HG03135 (cell line): ENCODE measurements at regions not wholly inside any gene's neighbourhood (a gene's known extent, or its start where the extent isn't known, plus 50 kb on each side); places are given as distances from the start of the nearest gene placed in this dataset.
"Not testable (repeated sequence)": the region's sequence is repeated elsewhere in the genome, so short reads cannot be mapped to it uniquely, and the experiment has no call there.

Source experiments
- ATAC-seq: cut with Tn5 transposase; IDR thresholded peaks from one replicate; pipeline ENCODE4 v1.9.1; 2021; ENCODE audit warnings: mild to moderate bottlenecking, moderate library complexity; ENCODE audit not compliant: unreplicated experiment

DNA sequence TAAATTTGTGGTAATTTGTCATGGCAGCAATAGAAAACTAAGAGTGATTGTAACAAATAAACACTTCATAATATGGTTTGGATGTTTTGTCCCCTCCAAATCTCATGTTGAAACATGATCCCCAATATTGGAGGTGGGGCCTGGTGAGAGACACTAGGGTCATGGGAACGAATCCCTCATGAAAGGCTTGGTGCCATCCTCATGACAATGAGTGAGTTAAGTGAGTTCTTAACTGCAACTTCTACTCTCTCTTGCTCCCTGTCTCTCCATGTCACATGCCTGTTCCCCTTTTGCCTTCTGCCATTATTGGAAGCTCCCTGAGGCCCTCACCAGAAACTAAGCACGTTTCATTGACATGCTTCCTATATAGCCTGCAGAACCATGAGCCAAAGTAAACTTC, 1233.2 kb downstream of the OLFM4 start:
- no peak for ATAC-seq

DNA sequence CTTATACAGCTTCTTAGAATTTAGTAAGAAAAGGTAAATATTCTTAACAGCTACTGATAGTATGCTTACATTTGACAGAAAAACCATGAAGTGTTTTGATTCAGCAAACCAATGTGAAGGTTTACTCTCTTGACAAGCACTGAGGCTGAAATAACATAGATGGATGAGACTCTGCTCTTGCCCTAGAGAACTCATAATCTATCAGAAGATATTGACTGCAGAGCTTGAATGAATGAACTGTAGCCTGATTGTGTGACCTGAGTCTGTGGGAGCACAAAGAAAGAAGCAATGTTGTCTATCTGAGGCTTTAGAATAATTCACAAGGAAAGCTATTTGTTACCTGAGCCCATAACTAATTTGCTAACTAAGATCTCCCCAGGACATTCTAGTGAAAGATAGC, 1235.3 kb downstream of the OLFM4 start:
- no peak for ATAC-seq

DNA sequence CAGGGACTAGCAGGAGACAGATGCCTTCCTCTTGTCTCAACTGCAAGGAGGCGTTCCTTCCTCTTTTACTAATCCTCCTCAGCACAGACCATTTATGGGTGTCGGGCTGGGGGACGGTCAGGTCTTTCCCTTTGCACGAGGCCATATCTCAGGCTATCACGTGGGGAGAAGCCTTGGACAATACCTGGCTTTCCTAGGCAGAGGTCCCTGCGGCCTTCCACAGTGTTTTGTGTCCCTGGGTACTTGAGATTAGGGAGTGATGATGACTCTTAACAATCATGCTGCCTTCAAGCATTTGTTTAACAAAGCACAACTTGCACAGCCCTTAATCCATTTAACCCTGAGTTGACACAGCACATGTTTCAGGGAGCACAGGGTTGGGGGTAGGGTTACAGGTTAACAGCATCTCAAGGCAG, 1238.6 kb downstream of the OLFM4 start:
- not testable (repeated sequence) for ATAC-seq

GRCh38 chr13:54268013-54268695, 1239.5 kb downstream of the OLFM4 start:
- not testable (repeated sequence) for ATAC-seq

DNA sequence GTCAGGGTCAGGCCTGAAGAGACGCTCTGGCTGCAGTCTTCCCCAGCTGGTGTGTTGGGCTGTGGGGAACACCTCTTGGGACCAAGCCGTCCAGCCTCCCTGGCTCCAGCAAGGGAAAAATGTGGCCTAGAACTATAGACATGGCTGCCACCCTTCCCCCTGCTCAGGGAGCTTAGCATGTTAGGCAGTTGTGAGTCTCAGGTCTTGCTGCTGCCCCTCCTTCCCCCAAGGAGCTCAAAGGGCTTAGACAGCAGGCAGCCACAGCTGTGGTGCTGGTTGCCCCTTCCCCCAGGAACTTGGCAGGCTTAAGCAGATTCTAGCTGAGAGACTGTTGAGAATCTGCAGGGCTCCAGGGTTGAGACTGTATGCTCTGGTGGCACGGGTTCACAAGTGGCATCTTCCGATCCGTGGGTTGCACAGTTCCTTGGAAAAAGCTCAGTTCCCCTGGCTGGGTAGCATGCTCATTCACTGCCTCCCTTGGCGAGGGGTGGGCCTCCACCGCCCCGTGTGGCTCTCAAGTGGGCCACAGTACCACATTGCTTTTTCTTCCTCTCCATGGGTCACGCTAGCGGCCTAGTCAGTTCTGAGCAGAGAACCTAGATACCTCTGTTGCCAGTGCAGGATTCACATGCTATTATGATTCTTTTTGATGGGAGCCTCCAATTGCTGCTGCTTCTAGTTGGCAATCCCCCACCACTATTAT, 1258.6 kb downstream of the OLFM4 start:
- no peak for ATAC-seq

GRCh38 chr13:54301085-54301484, 1272.5 kb downstream of the OLFM4 start:
- ATAC-seq, result no peak

DNA sequence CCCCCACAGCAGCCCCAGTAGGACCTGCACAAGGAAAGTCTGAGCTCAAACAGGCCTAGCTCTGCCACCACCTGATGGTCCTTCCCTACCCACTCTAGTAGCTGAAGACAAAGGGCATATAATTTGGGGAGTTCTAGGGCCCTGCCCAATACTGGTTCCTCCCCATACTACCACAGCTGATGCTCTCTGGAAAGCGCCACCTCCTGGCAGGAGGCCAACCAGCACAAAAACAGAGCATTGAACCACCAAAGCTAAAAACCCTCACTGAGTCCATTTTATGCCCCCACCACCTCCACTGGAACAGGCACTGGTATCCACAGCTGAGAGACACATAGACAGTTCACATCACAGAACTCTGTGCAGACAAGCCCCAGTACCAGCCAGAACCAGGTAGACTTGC, 1276.8 kb downstream of the OLFM4 start:
- no peak for ATAC-seq

GRCh38 chr13:54312885-54313284, 1284.3 kb downstream of the OLFM4 start:
- ATAC-seq, result no peak

DNA sequence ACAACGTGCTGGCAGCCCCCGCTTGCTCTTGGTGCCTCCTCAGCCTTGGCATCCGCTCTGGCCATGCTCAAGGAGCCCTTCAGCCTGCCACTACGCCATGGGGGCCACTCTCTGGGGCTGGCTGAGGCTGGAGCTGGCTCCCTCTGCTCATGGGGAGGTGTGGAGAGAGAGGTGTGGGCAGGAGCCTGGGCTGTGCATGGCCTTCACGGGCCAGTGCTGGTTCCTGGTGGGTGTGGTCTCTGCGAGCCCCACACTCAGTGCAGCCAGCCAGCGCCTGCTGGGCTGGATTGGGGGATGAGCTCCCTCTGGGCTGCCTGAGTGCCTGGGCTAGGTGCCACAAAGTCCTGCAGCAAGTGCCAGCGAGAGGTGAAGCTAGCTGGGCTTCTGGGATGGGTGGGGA, 1289.1 kb downstream of the OLFM4 start:
- no peak for ATAC-seq

- no peak for ATAC-seq
These were observed 1308.9 kb downstream of the OLFM4 start for GRCh38 chr13:54337540-54337939.

DNA sequence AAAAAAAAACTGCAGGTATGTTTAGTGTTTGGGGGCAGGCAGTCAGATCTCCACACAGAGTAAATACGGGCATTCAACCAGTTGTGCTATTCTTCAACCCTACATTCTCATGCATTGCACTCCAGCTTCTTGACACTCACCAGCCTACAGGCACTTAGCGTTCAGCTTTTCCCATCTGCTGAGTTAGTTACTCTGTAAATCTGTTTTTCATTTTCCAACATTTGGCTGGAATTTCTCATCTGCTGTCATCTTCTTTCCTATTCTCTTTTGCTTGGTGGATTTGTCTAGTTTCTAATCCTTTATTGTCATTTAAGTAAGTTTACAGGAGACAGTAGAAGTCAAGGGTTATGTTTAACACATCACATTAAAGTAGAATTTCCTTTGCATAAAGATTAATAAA, 1318.9 kb downstream of the OLFM4 start:
- ATAC-seq, result no peak

- ATAC-seq, result no peak
These were observed 1327.6 kb downstream of the OLFM4 start for GRCh38 chr13:54356209-54356608.

DNA sequence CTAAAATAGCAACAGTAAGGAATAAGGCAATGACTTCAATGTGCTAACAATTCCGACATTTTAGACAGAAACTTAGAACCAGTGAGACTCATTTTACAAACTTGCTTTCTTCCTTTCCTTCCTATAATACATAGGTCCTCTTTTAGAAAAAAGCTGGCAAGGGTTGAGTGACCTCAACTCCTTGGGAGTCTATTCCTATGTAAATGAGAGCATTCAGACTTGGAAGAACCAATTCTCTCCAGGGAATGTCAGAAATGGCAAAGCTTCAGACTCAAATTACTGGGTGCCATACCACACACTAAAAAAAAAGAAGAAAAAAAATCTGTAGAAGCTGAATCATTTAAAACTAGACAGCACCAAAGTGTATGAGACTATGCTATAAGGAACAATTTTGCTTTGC, 1328.2 kb downstream of the OLFM4 start:
- ATAC-seq, result no peak

DNA sequence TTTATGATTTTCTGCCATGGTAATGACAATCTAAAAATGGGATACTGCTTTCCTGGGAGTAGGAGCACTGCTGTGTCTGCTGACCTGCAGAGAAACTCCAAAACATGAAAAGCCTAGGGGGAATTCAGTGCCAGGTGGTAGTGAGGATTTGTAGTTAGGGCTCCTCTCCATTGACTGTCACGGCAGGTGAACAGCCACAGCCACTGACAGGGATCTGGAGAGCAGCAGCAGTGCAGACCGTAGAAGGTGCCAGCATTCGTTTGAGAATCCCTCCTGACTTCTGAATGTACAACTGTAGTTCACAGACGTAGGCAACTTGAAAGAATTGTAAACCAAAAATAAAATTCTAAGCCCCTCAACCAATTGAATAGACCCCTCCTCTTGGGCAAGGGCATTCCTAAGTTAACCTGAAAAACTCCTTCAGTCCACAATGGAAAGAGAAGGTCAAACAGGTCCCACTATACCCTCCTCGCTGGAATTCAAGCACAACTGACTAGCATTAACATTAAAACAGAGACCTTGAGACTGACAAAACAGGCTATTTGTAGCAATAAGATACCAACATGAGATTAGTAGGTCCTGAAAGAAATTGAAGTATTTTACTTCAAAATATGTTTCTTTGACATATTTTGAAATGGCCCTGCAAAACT, 1328.8 kb downstream of the OLFM4 start:
- ATAC-seq, result no peak

- no peak for ATAC-seq
These were observed 1332.8 kb downstream of the OLFM4 start for GRCh38 chr13:54361460-54361859.

DNA sequence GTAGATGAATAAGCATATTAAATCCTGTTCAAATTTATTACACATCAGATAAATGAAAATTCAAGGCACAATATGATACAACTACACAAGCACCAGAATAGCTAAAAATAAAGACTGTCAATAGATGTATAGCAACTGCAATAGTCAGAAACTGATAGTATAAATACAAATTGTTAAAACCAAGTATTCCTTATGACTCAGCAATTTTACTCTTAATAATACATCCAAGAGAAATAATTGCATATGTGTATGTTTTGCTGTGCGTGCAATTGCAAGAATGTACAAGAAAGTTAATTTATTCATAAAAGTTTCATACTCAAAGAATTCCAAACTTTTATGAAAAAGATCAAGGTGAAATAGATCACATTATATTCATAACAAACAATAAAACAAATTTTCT, 1338.1 kb downstream of the OLFM4 start:
- no peak for ATAC-seq

DNA sequence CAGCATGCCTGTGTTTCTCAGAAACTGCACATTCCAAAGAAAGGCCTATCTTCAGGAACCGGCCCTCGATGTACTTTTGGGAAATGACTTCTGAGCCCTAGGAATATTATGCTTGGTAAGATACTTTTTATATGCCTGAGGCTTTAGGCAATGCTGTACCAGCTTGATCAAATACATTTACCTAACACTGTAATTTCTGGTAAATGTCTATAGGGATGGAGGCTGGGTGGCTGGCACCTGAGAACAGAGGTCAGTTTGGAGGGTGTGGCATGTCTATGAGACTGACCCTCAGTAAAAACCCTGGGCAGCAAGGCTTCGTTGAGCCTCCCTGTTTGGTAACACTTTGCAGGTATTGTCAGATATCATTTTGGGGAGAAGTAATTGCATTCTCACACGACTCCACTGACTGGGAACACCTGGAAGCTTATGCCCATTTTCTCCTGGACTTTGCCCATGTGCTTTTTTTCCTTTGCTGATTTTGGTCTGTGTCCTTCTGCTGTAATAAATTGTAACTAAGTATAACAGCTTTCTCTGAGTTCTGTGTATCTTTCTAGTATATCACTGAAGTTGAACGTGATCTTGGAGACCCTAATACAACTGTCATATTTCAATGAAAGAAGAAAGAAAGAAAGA, 1339.1 kb downstream of the OLFM4 start:
- ATAC-seq, result no peak

GRCh38 chr13:54368387-54368786, 1339.8 kb downstream of the OLFM4 start:
- no peak for ATAC-seq

- no peak for ATAC-seq
These were observed 1344.6 kb downstream of the OLFM4 start for GRCh38 chr13:54373211-54373610.

DNA sequence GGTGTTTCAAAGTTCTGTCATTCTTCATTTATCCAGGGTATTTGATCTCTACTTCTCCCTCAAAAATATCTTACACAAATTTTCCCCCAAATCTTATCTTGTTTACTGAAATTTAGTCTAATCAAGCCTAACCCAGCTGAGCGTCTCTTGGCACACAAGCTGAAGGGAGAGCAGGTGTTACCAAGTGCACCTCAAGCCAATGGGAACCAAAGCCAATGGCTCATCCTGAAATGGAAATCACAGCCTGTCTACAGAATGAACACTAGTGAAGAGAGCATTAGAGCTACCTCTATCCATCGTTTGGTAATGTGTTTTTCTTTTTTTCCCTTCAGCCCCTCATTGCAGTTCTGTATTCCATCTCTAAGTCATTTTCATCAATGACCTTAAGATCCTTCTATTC, 1350.8 kb downstream of the OLFM4 start:
- ATAC-seq, result no peak

DNA sequence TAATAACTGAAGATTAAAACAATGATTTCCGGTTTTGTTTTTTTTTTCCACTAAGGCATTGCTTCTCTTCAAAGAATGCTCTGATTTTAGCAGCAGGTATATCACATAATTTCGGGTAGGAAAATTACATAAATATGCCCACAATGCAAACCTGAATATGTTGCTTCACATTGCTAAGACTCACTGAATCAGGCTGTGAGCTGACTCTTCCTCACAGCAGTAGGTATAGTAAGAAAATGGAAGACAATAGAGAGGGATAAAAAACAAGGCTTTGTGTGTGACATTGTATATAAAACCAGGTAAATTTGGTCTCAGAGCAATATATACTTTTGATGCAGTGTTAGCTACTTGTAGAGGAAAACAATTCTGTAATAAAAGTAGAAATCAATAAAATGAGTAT, 1355.0 kb downstream of the OLFM4 start:
- ATAC-seq, result no peak

- no peak for ATAC-seq
These were observed 1359.0 kb downstream of the OLFM4 start for GRCh38 chr13:54387625-54388024.
